Fibroblast of lung (primary cell): ENCODE measurements at regions not wholly inside any gene's neighbourhood (a gene's known extent, or its start where the extent isn't known, plus 50 kb on each side); places are given as distances from the start of the nearest gene placed in this dataset.
A peak's percentile ranks its signal among the peaks of the same experiment; 100 is the strongest.

Experiments
- DNase-seq, 2 donors: peaks; one replicate each; pipeline versions ENCODE4 v3.0.0 to v3.0.0-alpha.2; 2010; ENCODE audit warnings: low read depth in 2 of 2
- H2AFZ ChIP-seq: 2 replicates; pipeline ENCODE4 v1.5.1; 2012; ENCODE audit warnings: low read length, control low read depth, inconsistent platforms
- H3K27ac ChIP-seq: 2 replicates; pipeline ENCODE4 v1.5.1; 2011; ENCODE audit warnings: low read length, control low read depth; ENCODE audit not compliant: insufficient read depth
- H3K27me3 ChIP-seq: 2 replicates; pipeline ENCODE4 v1.5.1; 2011; ENCODE audit warnings: mild to moderate bottlenecking, low read length; ENCODE audit not compliant: control insufficient read depth, insufficient read depth
- H3K36me3 ChIP-seq: 2 replicates; pipeline ENCODE4 v1.5.1; 2011; ENCODE audit warnings: low read length; ENCODE audit not compliant: control insufficient read depth, insufficient read depth
- H3K4me1 ChIP-seq: 2 replicates; pipeline ENCODE4 v1.5.1; 2011; ENCODE audit warnings: low read length; ENCODE audit not compliant: control insufficient read depth, insufficient read depth; ENCODE audit errors: extremely low read depth
- H3K4me2 ChIP-seq: 2 replicates; pipeline ENCODE4 v1.5.1; 2011; ENCODE audit warnings: low read length, control low read depth; ENCODE audit not compliant: insufficient read depth; ENCODE audit errors: extremely low read depth
- H3K4me3 ChIP-seq, 4 experiments: fragments of 200-600 bp in 1 of 4; sonication (generic) in 1 of 4; replicated peaks in 1 of 4; 2 replicates each; pipeline ENCODE4 v1.5.1; 2011 to 2016; ENCODE audit warnings: low read length in 4 of 4, low read depth in 3 of 4, mild to moderate bottlenecking in 3 of 4, control low read depth in 2 of 4, inconsistent platforms in 1 of 4, mixed read lengths in 1 of 4; ENCODE audit not compliant: insufficient read depth in 1 of 4; ENCODE audit errors: control extremely low read depth in 1 of 4
- H3K79me2 ChIP-seq: 2 replicates; pipeline ENCODE4 v1.5.1; 2012; ENCODE audit warnings: mild to moderate bottlenecking, low read length, inconsistent platforms; ENCODE audit not compliant: control insufficient read depth, insufficient read depth
- H3K9ac ChIP-seq: 2 replicates; pipeline ENCODE4 v1.5.1; 2011; ENCODE audit warnings: mild to moderate bottlenecking, low read length, control low read depth; ENCODE audit not compliant: insufficient read depth
- H3K9me3 ChIP-seq: 2 replicates; pipeline ENCODE4 v1.5.1; 2012; ENCODE audit warnings: low read depth, low read length; ENCODE audit not compliant: control insufficient read depth, insufficient read depth
- H4K20me1 ChIP-seq: 2 replicates; pipeline ENCODE4 v1.5.1; 2011; ENCODE audit warnings: low read length; ENCODE audit not compliant: control insufficient read depth, insufficient read depth; ENCODE audit errors: extremely low read depth
- EZH2 ChIP-seq: IDR thresholded peaks from 2 replicates; pipeline ENCODE4 v1.5.1; 2012; ENCODE audit warnings: low read length, control low read depth, mild to moderate bottlenecking; ENCODE audit errors: missing control alignments
- TF ChIP-seq, protein P1 (sequence below), 2 donors: IDR thresholded peaks in 1 of 2; conservative IDR thresholded peaks in 1 of 2; 1 replicate in 1 of 2; 2 replicates in 1 of 2; pipeline ENCODE4 v1.5.1; 2011 to 2012; ENCODE audit warnings: low read length in 2 of 2, control low read depth in 1 of 2, inconsistent platforms in 1 of 2, low read depth in 1 of 2, mild to moderate bottlenecking in 1 of 2

DNA sequence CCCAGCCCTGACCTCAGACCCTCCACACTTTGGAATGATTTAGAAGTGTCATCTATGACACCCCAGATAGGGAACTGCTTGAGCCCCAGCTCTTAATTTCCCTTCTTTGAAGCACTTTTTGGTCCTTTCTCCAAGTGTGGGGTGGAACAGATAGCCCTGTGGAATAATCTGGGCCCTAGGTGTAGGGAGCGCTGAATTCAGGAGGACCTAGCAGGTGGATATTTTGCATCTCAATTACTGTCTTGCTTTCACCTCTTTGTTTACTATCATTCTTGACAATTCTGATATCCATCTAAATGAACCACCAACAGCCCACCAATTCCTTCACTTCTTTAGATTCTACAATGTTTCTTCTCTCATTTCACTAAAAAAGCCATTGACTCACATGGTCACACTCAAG, 850.4 kb downstream of the KCNJ2 start:
- H3K27ac ChIP-seq, result no peak overlapping the region
- H3K4me2 ChIP-seq, result no peak overlapping the region
- H3K9ac ChIP-seq, result no peak overlapping the region
- DNase-seq, result no peak
- TF ChIP-seq, protein P1, sequence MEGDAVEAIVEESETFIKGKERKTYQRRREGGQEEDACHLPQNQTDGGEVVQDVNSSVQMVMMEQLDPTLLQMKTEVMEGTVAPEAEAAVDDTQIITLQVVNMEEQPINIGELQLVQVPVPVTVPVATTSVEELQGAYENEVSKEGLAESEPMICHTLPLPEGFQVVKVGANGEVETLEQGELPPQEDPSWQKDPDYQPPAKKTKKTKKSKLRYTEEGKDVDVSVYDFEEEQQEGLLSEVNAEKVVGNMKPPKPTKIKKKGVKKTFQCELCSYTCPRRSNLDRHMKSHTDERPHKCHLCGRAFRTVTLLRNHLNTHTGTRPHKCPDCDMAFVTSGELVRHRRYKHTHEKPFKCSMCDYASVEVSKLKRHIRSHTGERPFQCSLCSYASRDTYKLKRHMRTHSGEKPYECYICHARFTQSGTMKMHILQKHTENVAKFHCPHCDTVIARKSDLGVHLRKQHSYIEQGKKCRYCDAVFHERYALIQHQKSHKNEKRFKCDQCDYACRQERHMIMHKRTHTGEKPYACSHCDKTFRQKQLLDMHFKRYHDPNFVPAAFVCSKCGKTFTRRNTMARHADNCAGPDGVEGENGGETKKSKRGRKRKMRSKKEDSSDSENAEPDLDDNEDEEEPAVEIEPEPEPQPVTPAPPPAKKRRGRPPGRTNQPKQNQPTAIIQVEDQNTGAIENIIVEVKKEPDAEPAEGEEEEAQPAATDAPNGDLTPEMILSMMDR (conservative IDR thresholded peaks at IDR 0.05 in 1 of 2, IDR thresholded peaks at IDR 0.05 in 1 of 2; ENCODE audit: low read depth in 1 of 2, low read length in 2 of 2), result no peak
- no peak for TF ChIP-seq EZH2
- no peaks in the 10 kb centered on the region for H3K27me3 ChIP-seq
- no peak overlapping the region for H3K4me3 ChIP-seq
- no peak overlapping the region for H2AFZ ChIP-seq
- H3K4me1 ChIP-seq, result no peaks in the 10 kb centered on the region
- H4K20me1 ChIP-seq, result no peaks in the 10 kb centered on the region
- no peaks in the 10 kb centered on the region for H3K79me2 ChIP-seq
- H3K36me3 ChIP-seq, result no peaks in the 10 kb centered on the region
- H3K9me3 ChIP-seq, result no peaks in the 10 kb centered on the region

DNA sequence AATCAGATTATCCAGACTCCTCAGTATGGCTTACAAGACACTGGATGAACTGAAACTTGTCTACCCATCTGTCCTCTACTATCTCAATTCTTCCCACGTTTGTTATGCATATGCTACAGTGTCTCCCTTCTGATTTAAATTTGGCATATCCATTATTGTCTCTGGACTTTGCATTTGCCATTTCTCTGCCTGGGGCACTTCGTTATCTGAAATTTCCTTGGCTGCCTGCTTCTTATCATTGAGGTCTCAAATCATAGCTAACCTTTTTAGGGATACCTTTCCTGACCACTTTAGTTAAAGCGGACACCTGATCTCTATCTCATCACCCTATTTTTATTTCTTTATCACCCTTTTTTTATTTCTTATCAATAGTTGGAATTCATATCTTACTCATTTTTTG, 853.4 kb downstream of the KCNJ2 start:
- H3K4me3 ChIP-seq, result no peak overlapping the region
- H3K79me2 ChIP-seq, result no peaks in the 10 kb centered on the region
- H3K9ac ChIP-seq, result no peak overlapping the region
- no peak for TF ChIP-seq EZH2
- H4K20me1 ChIP-seq, result no peaks in the 10 kb centered on the region
- H2AFZ ChIP-seq, result no peak overlapping the region
- H3K36me3 ChIP-seq, result no peaks in the 10 kb centered on the region
- H3K4me1 ChIP-seq, result no peaks in the 10 kb centered on the region
- H3K4me2 ChIP-seq, result no peak overlapping the region
- no peaks in the 10 kb centered on the region for H3K9me3 ChIP-seq
- no peaks in the 10 kb centered on the region for H3K27me3 ChIP-seq
- DNase-seq, result no peak
- no peak overlapping the region for H3K27ac ChIP-seq

DNA sequence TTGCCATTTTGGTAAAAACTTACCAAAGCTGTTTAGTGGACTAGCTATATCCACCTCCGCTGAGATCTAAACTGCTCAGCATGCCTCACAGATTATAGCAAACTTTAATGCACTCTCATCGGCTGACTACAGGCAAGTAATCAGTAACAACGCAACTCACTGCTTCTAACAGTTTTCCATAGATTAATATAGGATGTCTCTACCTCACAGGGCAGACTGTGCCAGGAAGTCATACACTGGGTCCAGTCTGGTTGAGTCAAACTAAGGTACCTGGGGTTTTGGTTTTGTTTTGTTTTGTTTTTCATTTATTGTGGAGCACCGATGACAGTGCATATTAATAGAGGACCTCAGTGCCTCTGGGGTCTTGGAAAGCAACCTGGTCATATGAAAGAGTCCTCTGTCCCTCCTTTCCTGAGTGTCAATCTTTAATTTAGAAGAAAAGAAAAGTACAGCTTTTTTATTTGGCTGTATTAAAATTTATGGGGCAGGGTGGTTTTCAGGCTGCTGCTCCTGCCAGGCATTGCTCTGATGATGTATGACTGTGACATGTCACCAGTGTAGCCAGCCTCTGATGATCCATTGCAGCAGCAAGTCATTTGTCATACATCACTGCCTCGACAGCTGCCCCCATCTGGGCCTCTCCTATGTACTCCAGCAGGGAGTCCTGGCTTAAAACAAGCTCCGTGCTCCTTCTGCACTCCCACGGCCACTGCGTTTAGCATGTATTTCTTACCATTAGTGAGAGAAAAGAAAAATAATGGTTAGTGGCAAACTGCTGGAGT, 854.1 kb downstream of the KCNJ2 start:
- Histone ChIP-seq H3K9ac (no peak overlapping the region), H3K27ac (no peak overlapping the region), H3K4me3 (no peak overlapping the region), H3K4me1 (no peaks in the 10 kb centered on the region), H3K27me3 (no peaks in the 10 kb centered on the region), H2AFZ (no peak overlapping the region), H3K36me3 (no peaks in the 10 kb centered on the region), H3K9me3 (no peaks in the 10 kb centered on the region), H4K20me1 (no peaks in the 10 kb centered on the region), H3K4me2 (no peak overlapping the region), H3K79me2 (no peaks in the 10 kb centered on the region)
- peak; percentile 20 to 21 for DNase-seq
- TF ChIP-seq, protein P1 (conservative IDR thresholded peaks at IDR 0.05 in 1 of 2, IDR thresholded peaks at IDR 0.05 in 1 of 2; ENCODE audit: low read depth in 1 of 2, low read length in 2 of 2), result no peak
- no peak for TF ChIP-seq EZH2
